GM12873 (cell line): ENCODE measurements at regions not wholly inside any gene's neighbourhood (a gene's known extent, or its start where the extent isn't known, plus 50 kb on each side); places are given as distances from the start of the nearest gene placed in this dataset.

Source experiments
- TF ChIP-seq, protein P1 (sequence below): IDR thresholded peaks from 2 replicates; pipeline ENCODE4 v1.5.1; 2012; ENCODE audit warnings: low read depth, mild to moderate bottlenecking, moderate library complexity, low read length, control low read depth; ENCODE audit not compliant: insufficient read depth; ENCODE audit errors: missing control alignments

DNA sequence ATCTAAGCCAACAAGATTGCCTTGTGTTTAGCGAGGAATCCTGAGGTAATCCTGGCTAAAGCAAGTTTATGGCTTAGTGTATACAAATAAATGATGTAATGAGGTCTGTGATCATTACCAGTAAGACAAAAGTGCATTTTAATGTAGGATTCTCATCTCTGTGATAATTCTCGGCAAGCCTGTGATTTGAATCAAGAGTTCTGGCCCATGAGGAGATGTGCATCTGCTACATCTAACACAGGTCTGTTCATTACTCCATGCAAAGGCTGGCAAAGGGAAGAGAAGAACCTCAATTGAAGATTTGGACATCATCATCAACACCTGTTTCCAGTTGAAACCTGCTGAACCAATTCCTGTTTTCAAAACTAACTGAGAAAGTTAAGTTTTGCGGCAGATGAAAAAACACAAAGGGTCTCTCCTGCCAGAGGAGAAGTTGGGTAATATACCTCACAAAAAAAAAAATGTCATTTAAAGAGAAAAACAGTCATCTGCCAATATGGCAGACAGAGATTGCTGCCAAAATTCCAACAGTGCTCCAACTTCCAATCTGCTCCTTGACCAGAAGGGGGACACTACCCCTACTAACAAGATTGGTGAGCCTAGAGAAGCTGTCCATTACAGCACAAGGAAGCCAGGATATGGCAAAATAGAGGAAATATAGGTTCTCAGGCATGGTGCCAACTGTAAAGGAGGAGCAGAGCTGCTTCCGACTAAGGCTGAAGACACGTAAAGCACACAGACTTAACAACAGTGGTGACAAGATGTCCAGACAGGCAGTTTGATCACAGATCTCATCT, 453.7 kb downstream of the TTLL7 start:
- TF ChIP-seq, protein P1, sequence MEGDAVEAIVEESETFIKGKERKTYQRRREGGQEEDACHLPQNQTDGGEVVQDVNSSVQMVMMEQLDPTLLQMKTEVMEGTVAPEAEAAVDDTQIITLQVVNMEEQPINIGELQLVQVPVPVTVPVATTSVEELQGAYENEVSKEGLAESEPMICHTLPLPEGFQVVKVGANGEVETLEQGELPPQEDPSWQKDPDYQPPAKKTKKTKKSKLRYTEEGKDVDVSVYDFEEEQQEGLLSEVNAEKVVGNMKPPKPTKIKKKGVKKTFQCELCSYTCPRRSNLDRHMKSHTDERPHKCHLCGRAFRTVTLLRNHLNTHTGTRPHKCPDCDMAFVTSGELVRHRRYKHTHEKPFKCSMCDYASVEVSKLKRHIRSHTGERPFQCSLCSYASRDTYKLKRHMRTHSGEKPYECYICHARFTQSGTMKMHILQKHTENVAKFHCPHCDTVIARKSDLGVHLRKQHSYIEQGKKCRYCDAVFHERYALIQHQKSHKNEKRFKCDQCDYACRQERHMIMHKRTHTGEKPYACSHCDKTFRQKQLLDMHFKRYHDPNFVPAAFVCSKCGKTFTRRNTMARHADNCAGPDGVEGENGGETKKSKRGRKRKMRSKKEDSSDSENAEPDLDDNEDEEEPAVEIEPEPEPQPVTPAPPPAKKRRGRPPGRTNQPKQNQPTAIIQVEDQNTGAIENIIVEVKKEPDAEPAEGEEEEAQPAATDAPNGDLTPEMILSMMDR, result peak; percentile 28

DNA sequence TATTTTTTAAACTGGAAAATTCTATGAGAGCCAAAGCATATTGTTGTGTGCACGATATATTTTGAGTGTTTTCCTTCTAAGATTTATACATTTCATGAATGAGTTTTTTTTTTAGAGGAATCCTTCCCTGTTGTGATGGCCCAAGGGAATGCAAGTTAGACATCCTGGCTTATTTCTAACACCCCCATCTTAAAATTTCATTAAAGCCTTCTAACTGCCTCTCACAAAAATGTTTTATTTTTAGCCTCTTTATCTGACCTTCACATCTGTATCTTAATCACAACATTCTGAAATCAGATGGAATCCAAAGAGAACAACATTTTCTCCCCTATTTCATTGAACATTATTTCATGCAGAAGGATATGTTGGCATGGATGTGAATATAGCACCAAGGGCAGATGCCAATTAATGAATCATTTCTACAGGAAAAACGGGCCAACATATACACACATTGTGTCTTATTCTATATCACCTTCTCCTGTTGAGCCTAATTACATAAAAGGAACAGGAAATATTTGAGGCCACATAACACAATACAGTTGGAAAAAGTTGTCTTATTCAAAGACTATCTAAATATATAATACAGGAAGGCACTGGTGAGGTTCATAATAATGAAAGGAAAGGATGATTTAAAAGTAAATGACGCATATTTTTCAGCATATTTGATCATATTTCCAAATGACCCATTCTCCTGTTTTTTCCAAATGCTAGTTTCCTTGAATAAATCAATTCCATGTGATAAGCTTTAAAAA, 455.5 kb downstream of the TTLL7 start:
- TF ChIP-seq, protein P1, result no peak

DNA sequence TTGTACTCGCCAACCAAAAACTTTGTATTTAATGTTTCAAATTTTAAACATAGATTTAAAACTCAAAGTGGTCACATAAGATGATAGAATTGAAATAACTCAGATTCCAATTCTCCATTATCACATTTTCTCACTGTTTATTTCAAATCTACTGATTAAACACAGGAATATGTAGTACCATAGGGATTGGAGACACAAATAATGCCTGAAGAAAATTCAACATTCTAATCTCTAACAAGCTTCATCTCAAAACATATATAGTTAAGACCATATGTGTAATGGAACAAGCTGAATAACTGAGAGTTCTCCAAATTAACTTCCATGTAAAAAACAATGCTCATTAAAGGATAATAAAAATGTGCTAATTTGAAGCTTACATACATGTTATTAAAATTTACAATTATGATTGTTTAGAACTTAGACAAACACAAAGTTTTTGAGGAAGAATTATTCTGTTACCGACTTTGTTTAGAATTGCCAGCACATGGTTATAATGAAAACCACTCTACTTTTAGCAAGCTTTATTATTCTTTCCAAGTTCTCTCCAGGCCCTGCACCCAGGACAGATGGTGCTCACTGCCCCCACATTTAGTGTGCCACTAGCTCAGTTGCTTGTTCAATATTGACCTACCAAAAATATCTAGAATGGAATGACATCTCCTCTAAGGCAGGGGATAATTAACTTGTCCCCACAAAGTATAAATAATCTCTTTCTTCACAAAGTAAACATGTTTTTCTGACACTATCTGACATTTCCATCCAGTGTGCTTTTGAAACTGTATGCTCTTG, 467.2 kb downstream of the TTLL7 start:
- TF ChIP-seq, protein P1, result no peak

GRCh38 chr1:83530506-83530905, 468.4 kb downstream of the TTLL7 start:
- TF ChIP-seq, protein P1, result no peak

- TF ChIP-seq, protein P1, result no peak
Observed at GRCh38 chr1:83527987-83528386, 470.9 kb downstream of the TTLL7 start.

- TF ChIP-seq, protein P1, result no peak
Observed at GRCh38 chr1:83520797-83521196, 478.1 kb downstream of the TTLL7 start.

DNA sequence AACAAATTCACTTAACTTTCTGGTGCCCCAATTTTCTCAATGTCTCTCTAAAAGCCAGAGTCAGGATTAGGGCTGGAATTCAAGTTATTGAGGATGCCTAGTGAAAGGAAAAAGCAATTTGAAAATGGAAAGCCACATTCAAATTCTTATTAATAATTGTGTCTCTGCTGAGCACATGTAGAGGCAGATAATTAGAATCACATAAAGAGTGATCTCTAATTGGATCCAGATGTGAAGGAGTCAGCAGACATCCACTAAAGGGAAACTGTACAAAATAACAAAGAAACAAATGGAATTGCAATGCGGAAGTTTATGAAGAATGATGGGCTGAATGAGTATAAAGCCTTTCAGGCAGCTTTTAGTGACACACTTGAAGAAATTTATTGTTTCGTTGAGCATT, 482.6 kb downstream of the TTLL7 start:
- TF ChIP-seq, protein P1, result no peak
